ENCODE measurements at regions not wholly inside any gene's neighbourhood (a gene's known extent, or its start where the extent isn't known, plus 50 kb on each side); places are given as distances from the start of the nearest gene placed in this dataset.
"Not testable (repeated sequence)": the region's sequence is repeated elsewhere in the genome, so short reads cannot be mapped to it uniquely, and the experiment has no call there.

GRCh38 chr6:145274083-145274482, 461.2 kb downstream of the EPM2A start:
- DNase-seq (ENCODE audit: low read depth in 4 of 4, low spot score in 3 of 4) = no peak

GRCh38 chr6:145275019-145275418, 460.3 kb downstream of the EPM2A start:
- no peak for DNase-seq (ENCODE audit: low read depth in 4 of 4, low spot score in 3 of 4)

GRCh38 chr6:145275787-145276186, 459.5 kb downstream of the EPM2A start:
- no peak for DNase-seq (ENCODE audit: low read depth in 4 of 4, low spot score in 3 of 4)

- no peak for DNase-seq (ENCODE audit: low read depth in 4 of 4, low spot score in 3 of 4)
Observed at GRCh38 chr6:145276756-145277155, 458.6 kb downstream of the EPM2A start.

GRCh38 chr6:145277358-145278086, 457.8 kb downstream of the EPM2A start:
- DNase-seq (ENCODE audit: low read depth in 4 of 4, low spot score in 3 of 4) = peak in 1 of 4 donors; percentile 7

GRCh38 chr6:145278163-145278807, 457.0 kb downstream of the EPM2A start:
- no peak for DNase-seq (ENCODE audit: low read depth in 4 of 4, low spot score in 3 of 4)

- no peak for DNase-seq (ENCODE audit: low read depth in 4 of 4, low spot score in 3 of 4)
Observed at GRCh38 chr6:145279551-145279950, 455.8 kb downstream of the EPM2A start.

- DNase-seq (ENCODE audit: low read depth in 4 of 4, low spot score in 3 of 4) = no peak
Observed at GRCh38 chr6:145279993-145280392, 455.3 kb downstream of the EPM2A start.

- not testable (repeated sequence) for DNase-seq (ENCODE audit: low read depth in 4 of 4, low spot score in 3 of 4)
Observed at GRCh38 chr6:145283209-145283608, 452.1 kb downstream of the EPM2A start.

GRCh38 chr6:145283856-145284255, 451.5 kb downstream of the EPM2A start:
- no peak for DNase-seq (ENCODE audit: low read depth in 4 of 4, low spot score in 3 of 4)

- no peak for DNase-seq (ENCODE audit: low read depth in 4 of 4, low spot score in 3 of 4)
Observed at GRCh38 chr6:145286916-145287315, 448.4 kb downstream of the EPM2A start.

- DNase-seq (ENCODE audit: low read depth in 4 of 4, low spot score in 3 of 4) = no peak
Observed at GRCh38 chr6:145289573-145289972, 445.7 kb downstream of the EPM2A start.

- DNase-seq (ENCODE audit: low read depth in 4 of 4, low spot score in 3 of 4) = no peak
Observed at GRCh38 chr6:145290122-145290521, 445.2 kb downstream of the EPM2A start.

GRCh38 chr6:145292066-145292465, 443.3 kb downstream of the EPM2A start:
- no peak for DNase-seq (ENCODE audit: low read depth in 4 of 4, low spot score in 3 of 4)

GRCh38 chr6:145294942-145295341, 440.4 kb downstream of the EPM2A start:
- DNase-seq (ENCODE audit: low read depth in 4 of 4, low spot score in 3 of 4) = no peak

GRCh38 chr6:145295746-145296145, 439.6 kb downstream of the EPM2A start:
- DNase-seq (ENCODE audit: low read depth in 4 of 4, low spot score in 3 of 4) = no peak

GRCh38 chr6:145305670-145306069, 429.6 kb downstream of the EPM2A start:
- DNase-seq (ENCODE audit: low read depth in 4 of 4, low spot score in 3 of 4) = no peak

- DNase-seq (ENCODE audit: low read depth in 4 of 4, low spot score in 3 of 4) = no peak
Observed at GRCh38 chr6:145306489-145306888, 428.8 kb downstream of the EPM2A start.

GRCh38 chr6:145309842-145310535, 425.3 kb downstream of the EPM2A start:
- DNase-seq (ENCODE audit: low read depth in 4 of 4, low spot score in 3 of 4) = no peak

GRCh38 chr6:145312481-145312880, 422.8 kb downstream of the EPM2A start:
- no peak for DNase-seq (ENCODE audit: low read depth in 4 of 4, low spot score in 3 of 4)

GRCh38 chr6:145313041-145313855, 422.1 kb downstream of the EPM2A start:
- no peak for DNase-seq (ENCODE audit: low read depth in 4 of 4, low spot score in 3 of 4)
